Gastroesophageal sphincter (tissue), 4 donors: ENCODE measurements at regions not wholly inside any gene's neighbourhood (a gene's known extent, or its start where the extent isn't known, plus 50 kb on each side); places are given as distances from the start of the nearest gene placed in this dataset.

Source experiments
- ATAC-seq: fragments of 150-250 bp; one replicate; pipeline ENCODE4 v1.9.1; 2016; ENCODE audit warnings: mild to moderate bottlenecking, moderate library complexity
- H3K27ac ChIP-seq, 4 donors: fragments of 200-600 bp; sonication (generic) in 3 of 4; 1 replicate in 3 of 4; 2 replicates in 1 of 4; pipeline ENCODE4 v1.5.1; 2016 to 2019
- H3K27me3 ChIP-seq: fragments of 200-600 bp; sonication (generic); one replicate; pipeline ENCODE4 v1.5.1; 2019
- H3K36me3 ChIP-seq, 2 donors: fragments of 200-600 bp; sonication (generic); one replicate each; pipeline ENCODE4 v1.5.1; 2019; ENCODE audit warnings: control low read depth in 1 of 2
- H3K4me1 ChIP-seq, 3 donors: fragments of 200-600 bp; sonication (generic); 1 replicate in 2 of 3; 2 replicates in 1 of 3; pipeline ENCODE4 v1.5.1; 2016 to 2019; ENCODE audit warnings: control low read depth in 2 of 3
- H3K4me3 ChIP-seq, 2 donors: fragments of 200-600 bp; sonication (generic); one replicate each; pipeline ENCODE4 v1.5.1; 2019; ENCODE audit warnings: mild to moderate bottlenecking in 1 of 2, moderate library complexity in 1 of 2
- H3K9me3 ChIP-seq, 3 donors: fragments of 200-600 bp; sonication (generic); one replicate each; pipeline ENCODE4 v1.5.1; 2017 to 2019; ENCODE audit warnings: control low read depth in 2 of 3
- EP300 ChIP-seq: sonication (generic); formaldehyde crosslinking; IDR thresholded peaks from one replicate; pipeline ENCODE4 v1.6.1; 2017; ENCODE audit warnings: antibody characterized with exemption, mild to moderate bottlenecking
- POLR2A ChIP-seq, 2 donors: fragments of 450-650 bp; IDR thresholded peaks; one replicate each; pipeline ENCODE4 v1.6.1; 2017; ENCODE audit warnings: antibody characterized with exemption in 2 of 2, mild to moderate bottlenecking in 2 of 2, moderate library complexity in 1 of 2
- POLR2AphosphoS5 ChIP-seq: sonication (generic); formaldehyde crosslinking; IDR thresholded peaks from one replicate; pipeline ENCODE4 v1.6.1; 2017; ENCODE audit warnings: antibody characterized with exemption
- WGBS, 2 donors: methylation state at CpG; one replicate each; pipeline ENCODE4 v1.1.5; 2018; ENCODE audit warnings: low coverage in 1 of 2; 5-methylcytosine and 5-hydroxymethylcytosine counted together
- TF ChIP-seq, protein P1 (sequence below), 4 experiments: fragments of 200-600 bp in 2 of 4; fragments of 450-650 bp in 2 of 4; sonication (generic) in 1 of 4; IDR thresholded peaks; one replicate each; pipeline ENCODE4 v1.5.1; 2017 to 2019; ENCODE audit warnings: antibody characterized with exemption in 4 of 4, mild to moderate bottlenecking in 2 of 4, moderate library complexity in 2 of 4

DNA sequence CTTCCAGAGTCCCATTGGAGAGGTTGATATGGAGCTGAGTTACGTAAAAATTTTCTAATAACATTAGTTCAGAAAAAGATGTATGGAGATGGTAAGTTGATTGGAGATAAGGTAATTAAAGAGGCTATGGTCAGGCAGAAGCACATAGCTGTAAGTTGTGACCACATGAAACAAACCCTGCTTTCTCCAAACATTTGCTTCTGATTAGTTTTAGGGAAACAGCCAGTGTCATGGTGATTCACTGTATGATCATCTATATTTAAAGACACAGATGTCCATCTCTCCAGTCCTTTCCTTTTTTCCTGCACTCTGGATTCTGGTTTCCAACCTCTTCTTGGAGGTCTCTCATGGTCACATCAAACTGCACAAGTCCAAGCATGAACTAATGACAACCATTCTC is 1550.8 kb upstream of the PIK3C3 start:
- no peaks in the 10 kb centered on the region for H3K9me3 ChIP-seq
- 91 to 100% methylated on average over 1 of the region's 1 CpG for WGBS, 2 donors
- H3K4me1 ChIP-seq, result no peaks in the 10 kb centered on the region
- no peak for ATAC-seq
- H3K27ac ChIP-seq, result no peak overlapping the region
- no peak for TF ChIP-seq EP300
- TF ChIP-seq, protein P1, sequence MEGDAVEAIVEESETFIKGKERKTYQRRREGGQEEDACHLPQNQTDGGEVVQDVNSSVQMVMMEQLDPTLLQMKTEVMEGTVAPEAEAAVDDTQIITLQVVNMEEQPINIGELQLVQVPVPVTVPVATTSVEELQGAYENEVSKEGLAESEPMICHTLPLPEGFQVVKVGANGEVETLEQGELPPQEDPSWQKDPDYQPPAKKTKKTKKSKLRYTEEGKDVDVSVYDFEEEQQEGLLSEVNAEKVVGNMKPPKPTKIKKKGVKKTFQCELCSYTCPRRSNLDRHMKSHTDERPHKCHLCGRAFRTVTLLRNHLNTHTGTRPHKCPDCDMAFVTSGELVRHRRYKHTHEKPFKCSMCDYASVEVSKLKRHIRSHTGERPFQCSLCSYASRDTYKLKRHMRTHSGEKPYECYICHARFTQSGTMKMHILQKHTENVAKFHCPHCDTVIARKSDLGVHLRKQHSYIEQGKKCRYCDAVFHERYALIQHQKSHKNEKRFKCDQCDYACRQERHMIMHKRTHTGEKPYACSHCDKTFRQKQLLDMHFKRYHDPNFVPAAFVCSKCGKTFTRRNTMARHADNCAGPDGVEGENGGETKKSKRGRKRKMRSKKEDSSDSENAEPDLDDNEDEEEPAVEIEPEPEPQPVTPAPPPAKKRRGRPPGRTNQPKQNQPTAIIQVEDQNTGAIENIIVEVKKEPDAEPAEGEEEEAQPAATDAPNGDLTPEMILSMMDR (IDR thresholded peaks at IDR 0.05), result no peak
- TF ChIP-seq POLR2AphosphoS5, result no peak
- no peak for TF ChIP-seq POLR2A (IDR thresholded peaks at IDR 0.05)
- no peaks in the 10 kb centered on the region for H3K27me3 ChIP-seq
- H3K4me3 ChIP-seq, result no peak overlapping the region
- H3K36me3 ChIP-seq, result no peaks in the 10 kb centered on the region

DNA sequence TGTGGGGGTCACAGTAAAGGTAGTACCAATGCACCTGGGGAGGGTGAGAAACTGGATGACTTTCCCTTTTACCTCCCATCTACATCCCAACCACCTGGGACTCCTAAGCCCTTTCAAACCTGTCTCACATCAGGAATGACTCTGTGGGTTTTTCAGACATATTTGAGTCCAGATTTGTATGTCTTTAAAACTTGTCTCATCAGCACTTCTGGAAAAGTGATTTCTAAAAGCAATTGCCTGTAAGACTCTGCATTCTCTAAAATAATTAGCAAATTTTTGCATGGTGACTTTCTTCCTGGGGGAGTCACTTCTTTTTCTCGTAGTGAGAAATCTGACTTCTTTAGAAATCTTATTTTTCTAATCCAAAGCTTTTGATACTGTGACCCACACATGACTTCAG is 1553.0 kb upstream of the PIK3C3 start:
- Histone ChIP-seq H3K4me3 (no peak overlapping the region), H3K27me3 (no peaks in the 10 kb centered on the region), H3K9me3 (no peaks in the 10 kb centered on the region), H3K4me1 (no peaks in the 10 kb centered on the region), H3K27ac (no peak overlapping the region), H3K36me3 (no peaks in the 10 kb centered on the region)
- 47 to 65% methylated on average over 1 of the region's 1 CpG for WGBS, 2 donors
- no peak for ATAC-seq
- TF ChIP-seq EP300 (no peak), POLR2A (IDR thresholded peaks at IDR 0.05) (no peak)
- TF ChIP-seq, protein P1 (IDR thresholded peaks at IDR 0.05), result no peak

- TF ChIP-seq, protein P1 (IDR thresholded peaks at IDR 0.05), result no peak
- TF ChIP-seq POLR2AphosphoS5 (no peak), EP300 (no peak), POLR2A (IDR thresholded peaks at IDR 0.05) (no peak)
- Histone ChIP-seq H3K9me3 (no peaks in the 10 kb centered on the region), H3K4me1 (no peaks in the 10 kb centered on the region), H3K27ac (no peak overlapping the region), H3K36me3 (no peaks in the 10 kb centered on the region), H3K4me3 (no peak overlapping the region), H3K27me3 (no peaks in the 10 kb centered on the region)
- 89 to 92% methylated on average over 2 of the region's 2 CpGs for WGBS, 2 donors
- no peak for ATAC-seq
These were observed 1566.9 kb upstream of the PIK3C3 start for GRCh38 chr18:40388121-40388520.

GRCh38 chr18:40387130-40387787 is 1567.8 kb upstream of the PIK3C3 start:
- TF ChIP-seq EP300, result no peak
- no peak for TF ChIP-seq POLR2A (IDR thresholded peaks at IDR 0.05)
- TF ChIP-seq, protein P1 (IDR thresholded peaks at IDR 0.05), result no peak
- no peak for TF ChIP-seq POLR2AphosphoS5
- H3K27me3 ChIP-seq, result no peaks in the 10 kb centered on the region
- no peak overlapping the region for H3K27ac ChIP-seq
- no peaks in the 10 kb centered on the region for H3K36me3 ChIP-seq
- no peak overlapping the region for H3K4me3 ChIP-seq
- 89 to 92% methylated on average over 3 of the region's 3 CpGs for WGBS, 2 donors
- ATAC-seq, result no peak
- H3K9me3 ChIP-seq, result no peaks in the 10 kb centered on the region
- no peaks in the 10 kb centered on the region for H3K4me1 ChIP-seq

DNA sequence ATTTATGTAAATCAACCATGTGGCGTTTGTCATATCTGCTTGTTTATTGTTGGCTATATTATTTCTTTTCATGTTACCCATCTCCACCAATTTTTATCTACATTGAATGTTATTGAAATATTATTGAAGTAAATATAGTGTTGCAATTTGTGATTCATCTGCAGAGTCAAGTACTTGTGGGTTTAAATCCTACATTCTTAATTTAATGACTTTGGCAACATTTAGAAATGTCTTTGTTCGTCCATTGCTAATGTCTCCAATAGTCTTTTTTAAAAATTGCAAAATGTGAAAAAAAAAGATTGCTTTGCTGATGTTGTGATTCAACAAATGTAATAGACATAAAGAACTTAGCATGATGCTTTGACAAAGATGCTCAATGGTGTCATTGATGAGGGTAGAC is 1572.8 kb upstream of the PIK3C3 start:
- TF ChIP-seq EP300, result no peak
- TF ChIP-seq, protein P1 (IDR thresholded peaks at IDR 0.05), result no peak
- H3K4me1 ChIP-seq, result no peaks in the 10 kb centered on the region
- no peak overlapping the region for H3K4me3 ChIP-seq
- no peaks in the 10 kb centered on the region for H3K36me3 ChIP-seq
- H3K27me3 ChIP-seq, result no peaks in the 10 kb centered on the region
- no peaks in the 10 kb centered on the region for H3K9me3 ChIP-seq
- H3K27ac ChIP-seq, result no peak overlapping the region
- ATAC-seq, result no peak
- WGBS, 2 donors, result 75 to 88% methylated on average over 2 of the region's 2 CpGs
